EL (cell line): ENCODE measurements at regions not wholly inside any gene's neighbourhood (a gene's known extent, or its start where the extent isn't known, plus 50 kb on each side); places are given as distances from the start of the nearest gene placed in this dataset.

Source experiments
- DNase-seq: peaks from one replicate; pipeline ENCODE4 v3.0.0-alpha.2; 2016

- peak; percentile 91 for DNase-seq
Observed at GRCh38 chr6:22236626-22237414, 60.0 kb downstream of the PRL start.
